A172 (cell line): ENCODE measurements at regions not wholly inside any gene's neighbourhood (a gene's known extent, or its start where the extent isn't known, plus 50 kb on each side); places are given as distances from the start of the nearest gene placed in this dataset.
A peak's percentile ranks its signal among the peaks of the same experiment; 100 is the strongest.

Source experiments
- DNase-seq: peaks from one replicate; pipeline ENCODE4 v3.0.0-alpha.2; 2015; ENCODE audit warnings: low spot score

DNA sequence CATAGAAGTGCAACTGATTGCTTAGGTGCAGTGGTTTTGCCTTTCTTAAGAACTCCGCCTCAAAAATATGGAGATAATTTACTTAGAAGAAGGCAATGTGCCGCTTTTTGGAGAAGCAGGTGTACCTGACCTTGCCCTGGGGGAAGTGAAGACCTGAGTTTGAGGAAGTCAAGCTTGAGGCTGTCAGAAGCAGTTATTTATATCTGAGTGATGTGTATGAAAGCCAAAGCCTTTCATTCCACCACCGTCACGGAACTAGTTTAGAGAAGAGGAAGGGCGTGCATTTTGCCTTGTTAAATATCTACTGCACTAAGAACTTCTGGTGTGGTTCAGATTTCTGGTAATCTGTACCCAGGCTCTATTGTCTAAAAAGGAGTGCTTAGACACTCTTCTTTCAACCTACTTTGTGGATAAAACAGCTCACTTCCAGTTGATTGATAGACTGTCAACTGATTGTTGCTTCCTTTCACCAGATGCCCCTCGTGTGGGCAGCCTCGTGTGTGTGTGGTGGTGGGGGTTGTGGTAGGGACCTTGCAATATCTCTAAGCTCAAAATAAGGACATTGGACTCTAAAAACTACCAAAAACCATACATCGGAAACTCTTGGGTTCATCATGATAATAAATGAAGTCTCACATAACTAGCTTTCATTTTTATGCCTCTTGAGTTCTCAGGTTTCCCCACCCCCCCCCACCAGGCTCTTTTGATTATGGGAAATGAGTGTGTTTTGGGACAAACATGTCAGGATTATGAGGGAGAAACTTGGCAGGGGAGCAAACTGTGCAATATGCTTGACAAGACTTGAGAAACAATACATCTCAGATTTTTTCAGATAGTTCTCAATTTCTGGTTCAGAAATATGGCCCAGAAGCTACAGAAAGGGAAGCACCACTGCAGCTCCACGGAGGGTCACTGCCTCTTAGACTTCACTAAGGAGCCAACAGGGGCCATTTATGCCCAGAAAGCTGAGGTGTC, 78.6 kb downstream of the ARF6 start:
- no peak for DNase-seq

DNA sequence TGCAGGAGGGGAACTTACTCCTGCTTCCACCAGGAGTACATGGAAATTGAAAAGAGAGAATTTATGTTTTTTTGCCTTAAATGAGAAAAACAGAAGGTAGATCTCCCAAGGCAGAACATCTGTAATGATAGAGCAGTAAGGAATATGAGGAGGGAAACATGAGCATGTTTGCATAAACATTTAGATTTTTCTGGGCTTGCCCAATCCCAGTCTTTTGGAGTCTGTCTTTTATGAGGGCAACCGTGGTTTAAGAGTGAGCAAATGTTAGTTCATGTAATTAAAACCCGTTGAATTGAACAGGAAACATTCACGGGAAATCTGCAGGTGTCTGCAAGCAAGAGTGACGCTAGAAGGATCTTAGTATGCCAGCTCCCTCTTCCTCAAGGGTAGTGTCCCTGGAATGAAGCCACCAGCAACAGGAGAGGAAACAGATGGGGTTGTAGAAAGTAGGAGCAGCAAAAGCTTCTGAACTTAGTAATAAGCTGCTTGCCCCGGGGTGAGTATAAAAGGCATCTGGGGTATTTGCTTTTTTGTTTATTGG, 79.3 kb downstream of the ARF6 start:
- peak; percentile 66 for DNase-seq

DNA sequence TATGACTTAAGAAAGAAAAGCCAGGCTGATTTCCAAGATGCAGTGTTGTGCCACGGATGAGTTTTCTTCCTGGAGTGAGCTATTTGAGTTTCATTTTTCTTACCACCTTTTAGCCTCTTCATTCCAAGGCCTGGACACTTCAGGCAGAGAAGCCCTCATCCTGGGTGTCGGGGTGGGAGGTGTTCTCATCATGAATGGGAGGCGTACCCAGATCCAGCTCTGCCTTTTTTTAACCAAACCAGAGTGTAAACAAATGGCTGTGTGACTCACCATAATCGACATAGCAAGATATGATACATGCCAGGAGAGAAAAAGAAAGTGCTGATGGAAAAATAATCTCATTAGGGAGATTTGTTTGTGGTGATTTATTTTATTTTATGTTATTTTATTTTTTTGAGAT, 79.9 kb downstream of the ARF6 start:
- peak; percentile 81 for DNase-seq

DNA sequence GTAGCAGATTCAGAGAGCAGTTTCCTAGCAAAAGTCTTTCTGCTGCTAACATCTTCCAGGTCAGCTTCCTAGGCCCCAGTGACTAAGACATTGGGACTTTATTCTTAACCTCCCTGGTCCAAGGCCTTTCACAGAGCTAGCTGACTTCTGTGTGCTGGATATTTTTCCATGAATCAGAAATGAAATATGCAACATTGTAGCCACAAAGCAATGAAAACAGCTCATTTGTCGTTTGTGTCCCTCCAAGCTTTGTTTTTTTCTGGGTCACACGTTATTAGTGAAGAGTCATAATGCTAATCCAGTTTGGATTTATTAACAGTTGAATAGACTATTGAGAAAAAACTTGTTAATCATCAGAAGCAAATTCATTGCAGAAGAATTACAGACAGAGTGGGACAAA, 82.4 kb downstream of the ARF6 start:
- DNase-seq = peak; percentile 86

DNA sequence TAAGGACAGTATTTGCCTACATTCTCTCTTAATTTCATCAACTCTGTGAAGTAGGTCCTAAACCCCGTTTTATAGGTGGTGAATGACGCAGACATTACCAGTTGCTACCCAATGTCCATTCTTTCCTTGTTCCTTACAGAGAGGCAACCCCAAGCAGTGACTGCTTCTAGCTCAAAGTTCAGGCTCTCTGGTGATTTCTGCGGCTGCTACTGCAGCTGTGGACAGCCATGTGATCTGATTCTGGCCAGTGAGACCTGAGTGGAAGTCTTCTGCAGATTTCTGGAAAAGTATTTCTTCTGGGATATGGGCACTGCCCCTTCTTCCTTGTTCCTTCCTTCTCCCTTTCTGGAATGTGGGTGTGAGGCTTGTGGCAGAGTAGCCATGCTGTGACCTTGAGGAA, 82.9 kb downstream of the ARF6 start:
- peak; percentile 26 for DNase-seq

DNA sequence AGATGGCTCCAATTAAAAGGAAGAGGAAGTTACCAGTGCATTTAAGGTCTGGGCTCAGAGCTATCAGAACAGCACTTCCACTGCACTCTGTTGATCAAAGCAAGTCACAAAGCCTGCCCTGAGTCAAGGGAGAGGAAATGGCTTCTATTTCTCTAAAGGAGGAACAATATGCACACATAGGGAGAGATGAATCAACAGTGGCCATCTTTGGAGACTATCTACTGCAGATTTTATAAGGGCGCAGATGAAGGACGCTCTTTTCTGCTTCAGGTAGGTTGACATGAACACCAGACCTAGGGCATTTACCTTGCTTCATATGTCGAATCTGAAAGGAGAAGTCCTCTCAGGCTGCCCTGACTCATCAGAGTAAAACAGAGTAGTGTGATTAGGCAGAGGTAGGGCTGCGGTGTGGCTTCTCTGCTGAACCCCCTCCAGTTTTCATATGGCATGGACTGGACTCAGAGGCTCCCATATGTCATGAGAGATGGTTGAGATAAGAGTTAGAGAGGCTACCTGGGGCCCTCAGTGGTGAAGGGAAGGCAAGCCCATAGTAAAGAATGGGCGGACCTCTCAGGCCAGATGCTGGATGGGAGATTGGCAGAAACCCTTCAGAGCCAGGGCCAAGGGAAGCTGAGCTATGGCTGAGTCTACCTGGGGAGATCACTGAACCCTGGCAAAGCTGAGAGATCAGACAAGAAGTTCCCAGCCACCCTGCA, 84.4 kb downstream of the ARF6 start:
- DNase-seq = no peak

DNA sequence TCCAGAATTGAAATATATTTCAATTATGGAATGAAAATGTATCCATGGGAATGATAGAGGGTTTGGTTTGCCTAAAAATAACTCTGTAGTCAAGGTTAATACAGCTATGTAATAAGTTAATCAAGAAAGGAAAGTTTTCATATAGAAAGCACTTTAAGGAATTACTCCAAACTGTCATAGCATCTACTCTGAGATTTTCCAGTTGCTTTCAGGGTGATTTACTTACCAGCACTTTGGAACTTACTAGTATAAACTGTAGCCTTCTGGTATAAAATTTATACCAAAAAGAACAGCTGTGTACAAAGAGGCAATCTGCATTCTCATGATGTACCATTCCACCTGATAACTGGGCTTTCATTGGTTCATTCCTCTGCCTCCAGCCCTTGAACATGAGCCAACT, 87.1 kb downstream of the ARF6 start:
- DNase-seq = no peak

DNA sequence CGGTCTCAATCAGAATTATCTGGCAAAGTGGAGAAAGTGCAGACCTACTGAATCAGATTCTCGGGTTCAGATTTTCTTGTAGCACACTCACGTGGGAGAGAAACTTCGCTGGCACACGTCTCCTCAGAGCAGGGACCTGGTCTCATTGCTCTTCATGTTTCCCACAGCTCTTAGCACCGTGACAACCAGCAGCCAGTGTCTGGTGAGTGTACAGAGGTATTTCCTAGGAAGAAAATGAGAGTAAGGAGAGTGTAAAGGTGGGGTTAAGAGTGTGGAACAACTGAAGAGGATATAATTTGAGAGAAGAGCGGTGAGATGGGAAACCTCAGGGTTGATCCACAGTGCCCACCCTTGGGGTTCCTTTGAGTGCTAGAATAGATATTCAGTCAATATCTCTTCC, 89.2 kb downstream of the ARF6 start:
- no peak for DNase-seq

DNA sequence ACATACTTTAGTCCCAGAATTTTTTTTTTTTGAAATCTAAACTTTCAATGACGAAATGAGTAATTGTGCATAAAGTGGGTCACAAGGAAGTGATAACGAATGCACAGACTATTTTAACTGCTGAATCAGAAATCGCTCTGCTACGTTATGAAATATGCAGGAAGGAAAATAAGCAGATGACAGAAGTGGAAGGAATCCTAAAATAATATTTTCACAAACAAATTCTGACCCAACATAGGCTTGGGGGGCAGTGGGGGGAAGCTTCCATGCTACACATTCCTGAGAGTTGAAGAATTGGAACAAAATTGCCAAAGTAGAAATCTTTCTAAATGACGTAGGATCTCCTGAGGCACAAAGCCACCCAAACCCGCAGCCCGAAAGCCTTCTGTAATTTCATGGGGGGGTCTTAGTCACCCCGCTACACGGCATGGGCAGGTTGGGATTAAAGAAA, 89.6 kb downstream of the ARF6 start:
- DNase-seq = peak; percentile 57

DNA sequence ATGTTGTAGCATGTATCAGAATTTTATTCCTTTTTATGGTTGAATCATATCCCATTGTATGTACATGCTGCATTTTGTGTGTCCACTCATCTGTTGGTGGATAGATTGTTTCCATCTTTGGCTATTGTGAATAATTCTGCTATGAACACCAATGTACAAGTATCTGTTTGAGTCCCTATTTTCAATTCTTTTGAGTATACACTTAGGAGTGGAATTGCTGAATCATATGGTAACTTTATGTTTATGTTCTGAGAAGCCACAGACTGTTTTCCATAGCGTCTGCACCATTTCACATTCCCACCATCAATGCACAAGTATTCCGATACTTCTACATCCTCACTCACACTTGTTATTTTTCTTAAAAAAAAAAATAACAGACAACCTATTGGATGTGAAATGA, 91.5 kb downstream of the ARF6 start:
- no peak for DNase-seq

DNA sequence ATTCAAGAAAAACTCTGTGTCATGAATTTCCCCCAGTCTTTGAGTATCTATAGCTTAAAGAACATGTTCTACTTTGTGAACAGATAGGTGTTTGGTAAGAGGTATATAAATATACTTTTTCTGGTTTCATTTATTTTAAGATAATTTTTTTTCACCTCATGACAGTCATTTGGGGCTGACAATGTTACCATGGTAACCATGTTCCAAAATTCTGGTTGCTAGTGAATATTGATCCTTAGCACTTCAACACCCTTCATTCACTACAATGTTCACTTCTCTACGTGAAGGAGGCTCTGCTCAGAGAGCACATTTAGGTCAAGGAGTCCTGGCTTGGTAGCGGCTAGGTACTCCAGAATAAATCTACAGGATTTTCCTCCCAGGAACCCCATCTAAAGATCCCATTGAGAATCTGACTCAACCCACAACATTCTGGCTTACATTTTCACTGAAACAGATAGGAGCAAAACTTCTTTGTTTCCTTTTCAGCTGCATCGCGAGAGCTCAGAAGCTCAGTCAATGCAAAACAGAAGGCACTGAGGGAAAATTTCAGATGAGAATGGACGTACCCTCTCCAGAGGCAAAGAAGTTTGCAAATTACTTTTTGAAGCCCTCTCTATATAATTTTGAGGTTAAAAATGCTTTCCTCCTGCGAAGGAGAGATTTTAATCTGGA, 93.6 kb downstream of the ARF6 start:
- DNase-seq = no peak

DNA sequence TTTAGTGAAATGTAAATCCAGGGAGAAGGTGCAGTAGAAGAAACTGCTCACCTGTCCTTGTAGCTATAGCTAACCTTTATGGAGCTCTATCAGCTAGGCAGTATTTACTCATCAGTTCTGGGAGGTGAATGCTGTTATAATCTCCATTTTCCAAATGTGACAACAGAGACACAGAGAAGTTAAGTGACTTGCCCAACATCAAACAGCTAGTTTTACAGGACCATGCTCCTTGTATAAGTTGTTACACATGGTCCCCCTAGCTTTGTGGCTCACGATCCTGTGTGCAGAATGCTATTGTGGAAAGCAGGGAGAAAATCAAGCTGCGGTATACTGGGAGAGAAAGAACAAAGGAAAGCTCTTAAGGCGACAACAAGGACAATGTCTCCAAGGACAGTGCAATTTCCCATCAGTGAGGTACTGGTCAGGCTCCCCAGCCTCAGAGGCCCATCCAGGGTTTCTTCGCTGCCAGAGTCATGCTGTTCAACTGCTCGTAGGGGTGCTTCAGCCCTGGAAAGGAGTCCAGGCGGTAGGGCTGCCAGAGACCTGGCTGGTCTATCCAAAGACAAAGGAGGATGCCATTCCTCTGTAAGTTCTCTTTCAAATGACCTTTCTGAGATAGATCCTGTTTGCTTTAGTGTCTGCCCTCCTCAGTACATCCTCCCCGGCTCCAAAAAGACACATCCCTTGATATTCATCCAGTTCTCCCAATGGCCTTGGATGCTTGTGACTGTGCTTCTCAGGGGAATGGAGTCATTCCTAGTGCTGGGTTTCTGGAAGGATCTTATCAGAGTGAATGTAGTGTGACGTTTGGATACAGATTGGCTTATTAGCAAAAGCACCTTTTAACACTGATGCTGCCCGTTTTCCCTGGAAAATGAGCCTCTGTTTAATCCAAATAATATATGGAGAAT, 95.5 kb downstream of the ARF6 start:
- no peak for DNase-seq

DNA sequence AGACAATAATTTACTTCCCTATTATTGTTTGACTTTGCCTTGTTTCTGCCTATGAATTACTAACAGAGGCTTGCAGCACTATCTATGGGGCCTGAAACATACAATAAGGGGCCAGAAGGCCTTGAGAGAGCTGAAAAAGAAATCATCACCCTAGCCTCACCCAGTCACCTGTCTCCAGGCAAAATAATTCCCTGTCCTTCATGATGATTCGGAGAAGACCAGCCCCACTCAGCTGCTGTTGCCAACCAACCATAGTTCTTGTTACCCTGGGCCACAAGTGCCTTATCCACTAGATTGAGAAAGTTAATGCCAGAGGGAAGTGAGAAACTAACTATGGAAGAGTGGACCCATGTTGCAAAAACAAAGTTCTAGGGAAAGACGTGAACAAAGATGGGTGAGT, 97.1 kb downstream of the ARF6 start:
- no peak for DNase-seq

DNA sequence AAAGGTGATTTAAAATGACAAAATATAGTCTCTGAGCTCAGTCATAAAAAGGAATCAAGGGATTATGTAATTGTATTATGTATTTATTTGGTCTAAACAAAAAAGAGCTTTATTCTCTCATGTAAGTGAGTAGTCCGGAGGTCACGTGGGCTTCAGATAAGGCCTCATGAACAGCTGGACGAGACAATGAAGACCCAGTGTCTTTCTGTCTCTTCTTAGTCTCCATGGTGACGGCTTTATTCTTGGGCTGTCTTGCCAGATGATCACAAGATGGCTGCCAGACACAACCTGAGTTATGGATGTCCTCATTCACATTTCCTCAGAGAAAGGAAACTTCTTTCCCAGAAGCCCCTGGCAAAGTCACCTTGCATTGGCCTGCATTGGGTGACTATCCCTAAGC, 98.6 kb downstream of the ARF6 start:
- DNase-seq = no peak

DNA sequence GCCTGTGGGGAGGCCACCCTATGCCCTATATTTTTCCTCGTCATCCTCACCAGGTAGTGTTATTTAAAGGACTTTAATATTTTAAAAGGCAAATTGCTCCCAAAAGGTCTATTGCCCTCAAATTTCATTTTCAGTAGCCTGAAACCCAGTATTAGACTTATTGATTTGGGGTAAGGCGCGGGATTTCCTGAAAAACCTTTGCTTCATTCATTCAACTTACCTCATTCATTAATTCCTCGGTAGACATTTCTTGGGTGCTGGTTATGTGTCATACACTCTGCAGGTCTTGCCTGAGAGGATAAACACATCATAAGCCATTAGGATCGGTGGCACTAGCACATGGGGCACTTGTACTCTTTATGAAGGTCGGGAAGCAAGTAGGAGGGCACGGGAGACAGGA, 99.2 kb downstream of the ARF6 start:
- DNase-seq = no peak

DNA sequence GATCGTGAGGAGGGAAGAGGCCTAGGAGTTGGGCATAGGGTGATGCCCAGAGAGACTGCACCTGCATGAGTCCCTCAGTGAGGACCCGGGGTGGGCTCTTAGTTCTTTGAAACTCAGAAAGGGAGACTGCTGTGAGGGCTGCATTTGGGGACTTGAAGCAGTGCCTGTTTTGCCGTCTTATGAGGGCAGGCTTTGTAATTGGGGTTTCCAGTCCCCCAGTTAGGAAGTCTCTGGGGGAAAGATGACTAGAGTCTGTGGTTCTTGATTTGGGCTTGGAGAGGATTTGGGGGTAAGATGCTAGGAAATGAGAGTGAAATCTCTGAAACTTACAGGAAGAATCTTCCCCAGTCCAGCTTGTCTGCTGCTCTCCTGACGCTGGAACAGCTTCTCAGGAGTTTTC, 99.6 kb downstream of the ARF6 start:
- DNase-seq = no peak

DNA sequence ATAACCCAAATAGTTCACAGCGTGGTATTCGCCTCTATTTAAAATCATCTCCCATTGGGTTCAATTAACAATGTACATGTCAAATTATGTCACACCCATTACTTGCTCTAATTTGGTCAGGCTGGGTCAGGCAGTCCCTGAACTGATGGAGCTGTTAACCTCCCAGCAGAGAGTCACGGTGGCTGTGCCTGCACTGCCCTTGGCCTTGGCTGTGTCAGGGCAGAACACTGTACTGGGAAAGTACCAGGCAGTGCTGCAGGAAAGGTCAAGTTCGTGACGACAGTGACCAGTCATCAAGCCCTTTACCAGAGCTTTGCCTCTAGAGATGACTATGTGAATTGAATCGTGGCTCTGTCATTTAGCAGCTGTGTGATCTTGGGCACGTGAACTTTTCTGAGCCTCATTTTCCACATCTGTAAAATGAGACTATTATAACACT, 100.0 kb downstream of the ARF6 start:
- peak; percentile 40 for DNase-seq

DNA sequence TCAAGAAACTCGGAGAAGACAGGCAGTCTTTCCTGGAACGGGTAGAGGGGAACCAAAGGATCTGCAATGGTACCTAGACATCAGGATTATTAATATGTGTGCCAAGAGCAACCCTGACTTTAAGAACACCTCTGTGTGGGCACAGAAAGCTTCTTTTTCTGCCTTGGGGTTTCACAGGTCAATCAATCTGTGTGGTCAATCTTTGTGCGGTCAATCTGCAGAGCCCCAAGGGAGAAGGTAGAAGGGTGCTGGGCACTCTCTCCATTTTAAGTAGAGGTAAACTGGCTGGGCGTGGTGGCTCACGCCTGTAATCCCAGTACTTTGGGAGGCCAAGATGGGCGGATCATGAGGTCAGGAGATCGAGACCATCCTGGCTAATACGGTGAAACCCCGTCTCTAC, 100.7 kb downstream of the ARF6 start:
- no peak for DNase-seq

DNA sequence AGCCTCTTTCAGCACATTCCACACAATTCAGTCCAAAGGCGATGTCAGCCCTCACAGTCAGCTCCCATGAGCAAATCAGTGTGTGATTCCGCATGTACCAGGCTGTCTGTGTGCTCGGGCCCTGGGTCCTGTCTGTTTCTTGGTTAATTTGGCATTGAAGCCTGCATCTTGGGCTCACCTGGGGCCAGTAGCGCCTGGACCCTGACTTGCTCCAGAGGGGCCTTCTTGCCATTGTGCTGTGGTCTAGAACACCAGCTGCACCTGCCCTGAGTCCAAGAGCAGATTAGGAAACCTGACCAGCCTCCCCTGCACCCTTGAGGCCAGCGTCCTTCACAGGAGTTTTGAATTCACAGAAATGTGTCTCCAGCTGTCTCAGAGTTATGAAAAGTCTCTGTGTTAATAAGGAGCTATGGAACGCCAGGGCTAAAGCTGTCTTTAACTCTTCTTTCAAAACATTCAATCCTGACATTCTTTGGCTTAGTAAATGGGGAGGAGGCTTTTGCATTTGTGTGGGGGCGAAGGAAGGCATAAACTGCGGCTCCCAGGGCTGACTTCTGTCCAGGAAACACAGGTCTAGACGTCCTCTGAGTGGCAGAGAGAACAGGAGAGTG, 102.2 kb downstream of the ARF6 start:
- no peak for DNase-seq

DNA sequence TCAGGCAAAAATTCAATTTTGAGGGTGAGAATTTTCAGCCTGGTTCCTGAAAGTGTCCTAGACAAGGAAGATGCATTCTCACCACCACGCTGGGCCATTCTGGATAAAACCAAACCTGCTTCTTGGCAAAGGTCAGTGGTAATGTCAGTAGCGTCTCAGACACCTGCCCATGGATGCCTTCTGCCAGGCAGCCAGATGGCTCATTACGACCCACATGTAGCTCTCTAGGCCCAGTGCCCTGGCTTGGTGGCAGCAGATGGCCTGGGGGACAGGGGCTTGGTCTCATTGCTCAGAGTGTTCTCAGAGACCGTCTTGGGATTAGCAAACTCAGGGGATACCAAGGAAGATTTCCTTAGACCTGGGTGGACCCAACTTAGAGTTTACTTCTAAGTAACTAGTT, 105.1 kb downstream of the ARF6 start:
- DNase-seq = no peak
